ENCODE measurements at regions not wholly inside any gene's neighbourhood (a gene's known extent, or its start where the extent isn't known, plus 50 kb on each side); places are given as distances from the start of the nearest gene placed in this dataset.
"Not testable (repeated sequence)": the region's sequence is repeated elsewhere in the genome, so short reads cannot be mapped to it uniquely, and the experiment has no call there.

- Histone ChIP-seq H2BK120ac (ENCODE audit: low read depth, low read length) (no peak overlapping the region), H2BK15ac (replicated peaks; ENCODE audit: low read depth) (no peak overlapping the region), H3K4me3 (ENCODE audit: low read length) (no peak overlapping the region), H3K27me3 (ENCODE audit: insufficient read depth, low read length, poor library complexity) (no peaks in the 10 kb centered on the region), H4K5ac (ENCODE audit: low read length) (no peak overlapping the region), H3K18ac (ENCODE audit: low read length) (no peak overlapping the region), H3K23ac (ENCODE audit: low read length) (no peak overlapping the region), H4K8ac (ENCODE audit: low read depth, low read length) (no peak overlapping the region), H2AK5ac (ENCODE audit: low read length) (no peak overlapping the region), H3K79me2 (ENCODE audit: control insufficient read depth, insufficient read depth, low read length) (no peaks in the 10 kb centered on the region), H3K56ac (ENCODE audit: low read length) (no peak overlapping the region), H3K79me1 (ENCODE audit: low read length) (no peaks in the 10 kb centered on the region), H3K4me1 (ENCODE audit: control insufficient read depth, low read depth, low read length) (peaks cover 2% of the 10 kb centered on the region), H3K9ac (ENCODE audit: low read length) (no peak overlapping the region), H3K4me2 (ENCODE audit: low read length) (no peak overlapping the region), H3K27ac (ENCODE audit: low read depth, low read length) (no peak overlapping the region), H3K36me3 (ENCODE audit: control insufficient read depth, insufficient read depth, low read length) (no peaks in the 10 kb centered on the region), H2BK5ac (ENCODE audit: low read length) (no peak overlapping the region), H3K4ac (ENCODE audit: low read depth, low read length) (no peak overlapping the region)
- no CpG with 5 or more reads among the region's 4 CpGs for WGBS (ENCODE audit: extremely low coverage, insufficient coverage, low lambda C conversion rate)
- DNase-seq: no peak
These were observed 374.5 kb downstream of the KCNRG start for GRCh38 chr13:50389726-50390125.

- Histone ChIP-seq H2BK120ac (ENCODE audit: low read depth, low read length) (no peak overlapping the region), H3K23ac (ENCODE audit: low read length) (no peak overlapping the region), H3K9ac (ENCODE audit: low read length) (no peak overlapping the region), H3K4me3 (ENCODE audit: low read length) (no peak overlapping the region), H3K4ac (ENCODE audit: low read depth, low read length) (no peak overlapping the region), H3K4me2 (ENCODE audit: low read length) (no peak overlapping the region), H3K79me2 (ENCODE audit: control insufficient read depth, insufficient read depth, low read length) (no peaks in the 10 kb centered on the region), H3K79me1 (ENCODE audit: low read length) (no peaks in the 10 kb centered on the region), H2BK15ac (replicated peaks; ENCODE audit: low read depth) (no peak overlapping the region), H4K8ac (ENCODE audit: low read depth, low read length) (no peak overlapping the region), H3K4me1 (ENCODE audit: control insufficient read depth, low read depth, low read length) (peaks cover 2% of the 10 kb centered on the region), H3K56ac (ENCODE audit: low read length) (no peak overlapping the region), H3K27ac (ENCODE audit: low read depth, low read length) (no peak overlapping the region), H3K36me3 (ENCODE audit: control insufficient read depth, insufficient read depth, low read length) (no peaks in the 10 kb centered on the region), H2AK5ac (ENCODE audit: low read length) (no peak overlapping the region), H2BK5ac (ENCODE audit: low read length) (no peak overlapping the region), H3K18ac (ENCODE audit: low read length) (no peak overlapping the region), H3K27me3 (ENCODE audit: insufficient read depth, low read length, poor library complexity) (no peaks in the 10 kb centered on the region), H4K5ac (ENCODE audit: low read length) (no peak overlapping the region)
- no CpG with 5 or more reads among the region's 3 CpGs for whole genome bisulfite sequencing (ENCODE audit: extremely low coverage, insufficient coverage, low lambda C conversion rate)
- no peak for DNase-seq
These were observed 375.4 kb downstream of the KCNRG start for GRCh38 chr13:50390503-50391248.

GRCh38 chr13:50392977-50393376, 377.7 kb downstream of the KCNRG start:
- Histone ChIP-seq H3K23ac (ENCODE audit: low read length) (no peak overlapping the region), H2BK15ac (replicated peaks; ENCODE audit: low read depth) (no peak overlapping the region), H3K79me1 (ENCODE audit: low read length) (no peaks in the 10 kb centered on the region), H3K18ac (ENCODE audit: low read length) (no peak overlapping the region), H3K79me2 (ENCODE audit: control insufficient read depth, insufficient read depth, low read length) (no peaks in the 10 kb centered on the region), H3K9ac (ENCODE audit: low read length) (no peak overlapping the region), H3K4me3 (ENCODE audit: low read length) (no peak overlapping the region), H3K56ac (ENCODE audit: low read length) (no peak overlapping the region), H4K5ac (ENCODE audit: low read length) (no peak overlapping the region), H3K27me3 (ENCODE audit: insufficient read depth, low read length, poor library complexity) (no peaks in the 10 kb centered on the region), H3K4ac (ENCODE audit: low read depth, low read length) (no peak overlapping the region), H2BK5ac (ENCODE audit: low read length) (no peak overlapping the region), H3K4me1 (ENCODE audit: control insufficient read depth, low read depth, low read length) (peaks cover 2% of the 10 kb centered on the region), H3K36me3 (ENCODE audit: control insufficient read depth, insufficient read depth, low read length) (no peaks in the 10 kb centered on the region), H3K4me2 (ENCODE audit: low read length) (no peak overlapping the region), H2AK5ac (ENCODE audit: low read length) (no peak overlapping the region), H2BK120ac (ENCODE audit: low read depth, low read length) (no peak overlapping the region), H4K8ac (ENCODE audit: low read depth, low read length) (no peak overlapping the region), H3K27ac (ENCODE audit: low read depth, low read length) (no peak overlapping the region)
- no CpG with 5 or more reads among the region's 1 CpG for WGBS (ENCODE audit: extremely low coverage, insufficient coverage, low lambda C conversion rate)
- DNase-seq: no peak

GRCh38 chr13:50393628-50394027, 378.4 kb downstream of the KCNRG start:
- Histone ChIP-seq H3K23ac (ENCODE audit: low read length) (no peak overlapping the region), H3K4ac (ENCODE audit: low read depth, low read length) (no peak overlapping the region), H4K5ac (ENCODE audit: low read length) (no peak overlapping the region), H3K18ac (ENCODE audit: low read length) (no peak overlapping the region), H2BK120ac (ENCODE audit: low read depth, low read length) (no peak overlapping the region), H3K79me2 (ENCODE audit: control insufficient read depth, insufficient read depth, low read length) (no peaks in the 10 kb centered on the region), H2BK5ac (ENCODE audit: low read length) (no peak overlapping the region), H3K79me1 (ENCODE audit: low read length) (no peaks in the 10 kb centered on the region), H4K8ac (ENCODE audit: low read depth, low read length) (no peak overlapping the region), H3K27me3 (ENCODE audit: insufficient read depth, low read length, poor library complexity) (no peaks in the 10 kb centered on the region), H3K4me3 (ENCODE audit: low read length) (no peak overlapping the region), H3K4me2 (ENCODE audit: low read length) (no peak overlapping the region), H2BK15ac (replicated peaks; ENCODE audit: low read depth) (no peak overlapping the region), H2AK5ac (ENCODE audit: low read length) (no peak overlapping the region), H3K9ac (ENCODE audit: low read length) (no peak overlapping the region), H3K56ac (ENCODE audit: low read length) (no peak overlapping the region), H3K4me1 (ENCODE audit: control insufficient read depth, low read depth, low read length) (peaks cover 2% of the 10 kb centered on the region), H3K36me3 (ENCODE audit: control insufficient read depth, insufficient read depth, low read length) (no peaks in the 10 kb centered on the region), H3K27ac (ENCODE audit: low read depth, low read length) (no peak overlapping the region)
- no CpG with 5 or more reads among the region's 6 CpGs for WGBS (ENCODE audit: extremely low coverage, insufficient coverage, low lambda C conversion rate)
- peak; percentile 28 for DNase-seq

GRCh38 chr13:50396001-50396400, 380.8 kb downstream of the KCNRG start:
- Histone ChIP-seq H3K4ac (ENCODE audit: low read depth, low read length) (no peak overlapping the region), H3K36me3 (ENCODE audit: control insufficient read depth, insufficient read depth, low read length) (no peaks in the 10 kb centered on the region), H3K27me3 (ENCODE audit: insufficient read depth, low read length, poor library complexity) (no peaks in the 10 kb centered on the region), H2BK5ac (ENCODE audit: low read length) (no peak overlapping the region), H3K4me3 (ENCODE audit: low read length) (no peak overlapping the region), H3K4me1 (ENCODE audit: control insufficient read depth, low read depth, low read length) (no peaks in the 10 kb centered on the region), H4K5ac (ENCODE audit: low read length) (no peak overlapping the region), H2BK120ac (ENCODE audit: low read depth, low read length) (peak overlapping the region; percentile 14), H2BK15ac (replicated peaks; ENCODE audit: low read depth) (no peak overlapping the region), H3K27ac (ENCODE audit: low read depth, low read length) (no peak overlapping the region), H3K79me1 (ENCODE audit: low read length) (no peaks in the 10 kb centered on the region), H2AK5ac (ENCODE audit: low read length) (no peak overlapping the region), H3K56ac (ENCODE audit: low read length) (no peak overlapping the region), H3K4me2 (ENCODE audit: low read length) (no peak overlapping the region), H3K79me2 (ENCODE audit: control insufficient read depth, insufficient read depth, low read length) (no peaks in the 10 kb centered on the region), H3K9ac (ENCODE audit: low read length) (no peak overlapping the region), H3K18ac (ENCODE audit: low read length) (no peak overlapping the region), H3K23ac (ENCODE audit: low read length) (no peak overlapping the region), H4K8ac (ENCODE audit: low read depth, low read length) (no peak overlapping the region)
- no peak for DNase-seq

GRCh38 chr13:50396618-50397017, 381.4 kb downstream of the KCNRG start:
- H3K23ac ChIP-seq (ENCODE audit: low read length); H3K79me2 ChIP-seq (ENCODE audit: control insufficient read depth, insufficient read depth, low read length); H3K36me3 ChIP-seq (ENCODE audit: control insufficient read depth, insufficient read depth, low read length); H3K4me1 ChIP-seq (ENCODE audit: control insufficient read depth, low read depth, low read length); H3K4me3 ChIP-seq (ENCODE audit: low read length); DNase-seq; H3K4ac ChIP-seq (ENCODE audit: low read depth, low read length); H2BK5ac ChIP-seq (ENCODE audit: low read length); H3K27ac ChIP-seq (ENCODE audit: low read depth, low read length); H3K4me2 ChIP-seq (ENCODE audit: low read length); H2BK15ac ChIP-seq (replicated peaks; ENCODE audit: low read depth); H2AK5ac ChIP-seq (ENCODE audit: low read length); H3K9ac ChIP-seq (ENCODE audit: low read length); H3K79me1 ChIP-seq (ENCODE audit: low read length); H3K27me3 ChIP-seq (ENCODE audit: insufficient read depth, low read length, poor library complexity); H2BK120ac ChIP-seq (ENCODE audit: low read depth, low read length); H4K8ac ChIP-seq (ENCODE audit: low read depth, low read length); H3K18ac ChIP-seq (ENCODE audit: low read length); H4K5ac ChIP-seq (ENCODE audit: low read length); H3K56ac ChIP-seq (ENCODE audit: low read length): not testable (repeated sequence)
- no CpG with 5 or more reads among the region's 31 CpGs for WGBS (ENCODE audit: extremely low coverage, insufficient coverage, low lambda C conversion rate)
